ENCODE measurements at regions not wholly inside any gene's neighbourhood (a gene's known extent, or its start where the extent isn't known, plus 50 kb on each side); places are given as distances from the start of the nearest gene placed in this dataset.

DNA sequence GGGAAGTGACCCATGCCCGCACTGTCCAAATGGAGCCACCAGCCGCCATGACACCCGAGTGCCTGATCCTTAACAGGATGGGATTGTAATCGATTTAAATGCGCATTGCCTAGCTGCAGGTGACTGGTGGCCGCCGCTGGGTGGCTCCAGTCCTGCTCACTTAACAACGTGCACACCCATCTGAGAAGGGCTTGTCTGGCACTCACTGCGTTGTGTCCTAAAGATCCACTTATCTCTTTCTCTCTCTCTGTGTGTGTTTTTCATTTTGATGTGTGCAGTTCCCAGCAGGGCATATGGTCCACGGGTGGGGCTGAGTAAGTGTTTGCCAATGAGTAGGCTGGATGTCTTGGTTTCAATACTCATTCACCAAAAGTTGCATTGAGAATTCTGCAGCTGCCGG, 80.6 kb downstream of the IRF8 start:
- TF ChIP-seq, protein P1, sequence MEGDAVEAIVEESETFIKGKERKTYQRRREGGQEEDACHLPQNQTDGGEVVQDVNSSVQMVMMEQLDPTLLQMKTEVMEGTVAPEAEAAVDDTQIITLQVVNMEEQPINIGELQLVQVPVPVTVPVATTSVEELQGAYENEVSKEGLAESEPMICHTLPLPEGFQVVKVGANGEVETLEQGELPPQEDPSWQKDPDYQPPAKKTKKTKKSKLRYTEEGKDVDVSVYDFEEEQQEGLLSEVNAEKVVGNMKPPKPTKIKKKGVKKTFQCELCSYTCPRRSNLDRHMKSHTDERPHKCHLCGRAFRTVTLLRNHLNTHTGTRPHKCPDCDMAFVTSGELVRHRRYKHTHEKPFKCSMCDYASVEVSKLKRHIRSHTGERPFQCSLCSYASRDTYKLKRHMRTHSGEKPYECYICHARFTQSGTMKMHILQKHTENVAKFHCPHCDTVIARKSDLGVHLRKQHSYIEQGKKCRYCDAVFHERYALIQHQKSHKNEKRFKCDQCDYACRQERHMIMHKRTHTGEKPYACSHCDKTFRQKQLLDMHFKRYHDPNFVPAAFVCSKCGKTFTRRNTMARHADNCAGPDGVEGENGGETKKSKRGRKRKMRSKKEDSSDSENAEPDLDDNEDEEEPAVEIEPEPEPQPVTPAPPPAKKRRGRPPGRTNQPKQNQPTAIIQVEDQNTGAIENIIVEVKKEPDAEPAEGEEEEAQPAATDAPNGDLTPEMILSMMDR (IDR thresholded peaks at IDR 0.05) = no peak
- Histone ChIP-seq H3K4me1 (ENCODE audit: control insufficient read depth in 1 of 2, insufficient read depth in 1 of 2, low read depth in 1 of 2, low read length in 1 of 2) (peaks cover 25 to 29% of the 10 kb centered on the region in 2 experiments), H3K27me3 (peaks cover 100% of the 10 kb centered on the region), H3K9me3 (no peaks in the 10 kb centered on the region), H3K4me3 (ENCODE audit: low read depth in 1 of 2, low read length in 1 of 2) (no peak overlapping the region), H3K36me3 (no peaks in the 10 kb centered on the region), H3K27ac (no peak overlapping the region)

DNA sequence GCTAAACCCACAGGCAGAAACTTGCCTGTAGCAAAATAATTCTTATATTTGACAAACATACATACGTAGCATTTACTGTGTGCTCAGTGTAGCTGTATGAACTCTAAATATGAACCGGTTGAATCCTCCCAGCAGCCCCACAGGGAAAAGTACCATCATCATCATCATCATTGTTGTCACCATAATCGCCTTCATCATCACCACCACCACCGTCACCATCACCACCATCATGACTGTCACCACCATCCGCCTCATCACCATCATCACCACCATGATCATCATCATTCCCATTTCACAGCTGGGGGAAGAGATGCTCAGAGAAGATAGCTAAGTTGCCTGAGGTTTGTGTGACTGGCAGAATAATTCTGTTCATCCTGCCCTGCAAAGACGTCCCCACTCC, 81.7 kb downstream of the IRF8 start:
- peaks cover 31 to 36% of the 10 kb centered on the region in 2 experiments for H3K4me1 ChIP-seq (ENCODE audit: control insufficient read depth in 1 of 2, insufficient read depth in 1 of 2, low read depth in 1 of 2, low read length in 1 of 2)
- peaks cover 100% of the 10 kb centered on the region for H3K27me3 ChIP-seq

DNA sequence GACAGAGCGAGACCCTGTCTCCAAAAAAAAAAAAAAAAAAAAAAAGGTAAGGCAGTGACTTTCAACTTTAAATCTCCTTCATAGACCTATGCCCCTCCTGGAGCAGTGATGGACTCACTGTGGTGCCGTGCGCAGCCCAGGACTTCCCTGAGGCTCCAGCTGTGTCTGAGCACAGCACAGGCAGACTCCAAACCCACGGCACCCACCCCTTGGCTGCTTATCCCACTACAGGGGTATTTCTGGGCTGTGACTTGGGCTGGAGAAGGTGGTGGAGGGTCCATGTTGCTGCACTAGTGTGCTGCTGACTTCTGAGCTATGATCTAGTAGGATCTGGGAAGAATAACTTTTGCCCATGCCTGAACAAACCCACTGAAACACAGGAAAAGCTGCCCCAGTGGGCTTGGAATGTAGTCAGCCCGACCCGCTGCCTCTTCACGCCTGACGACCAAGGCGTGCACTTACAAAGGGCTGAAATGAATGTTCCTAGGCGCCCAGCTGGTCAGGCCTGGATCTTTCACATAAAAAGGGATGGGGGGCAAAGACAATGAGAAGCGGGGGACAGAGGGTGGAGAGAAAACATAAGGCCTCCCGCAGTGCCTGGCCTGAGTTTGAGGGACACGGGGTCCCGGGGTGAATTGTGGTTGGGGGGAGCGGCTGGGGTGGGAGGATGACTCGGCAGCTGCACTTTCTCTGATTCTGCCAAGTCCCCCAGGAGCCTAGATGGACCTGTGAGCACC, 83.0 kb downstream of the IRF8 start:
- TF ChIP-seq, protein P1 (IDR thresholded peaks at IDR 0.05) = no peak
- Histone ChIP-seq H3K27me3 (peaks cover 100% of the 10 kb centered on the region), H3K27ac (no peak overlapping the region), H3K36me3 (no peaks in the 10 kb centered on the region), H3K4me3 (ENCODE audit: low read depth in 1 of 2, low read length in 1 of 2) (no peak overlapping the region), H3K9me3 (no peaks in the 10 kb centered on the region), H3K4me1 (ENCODE audit: control insufficient read depth in 1 of 2, insufficient read depth in 1 of 2, low read depth in 1 of 2, low read length in 1 of 2) (peaks cover 31 to 36% of the 10 kb centered on the region in 2 experiments)

More for the DNA sequence above, 81.7 kb downstream of the IRF8 start:
- Histone ChIP-seq H3K4me3 (ENCODE audit: low read depth in 1 of 2, low read length in 1 of 2) (no peak overlapping the region), H3K27ac (no peak overlapping the region), H3K36me3 (no peaks in the 10 kb centered on the region), H3K9me3 (no peaks in the 10 kb centered on the region)
- TF ChIP-seq, protein P1 (IDR thresholded peaks at IDR 0.05) = no peak

- no peak overlapping the region for H3K27ac ChIP-seq
These were observed 83.6 kb downstream of the IRF8 start for GRCh38 chr16:85982563-85982939.

GRCh38 chr16:85983064-85983463, 84.1 kb downstream of the IRF8 start:
- H3K27ac ChIP-seq = no peak overlapping the region
- peaks cover 98% of the 10 kb centered on the region for H3K27me3 ChIP-seq
- H3K9me3 ChIP-seq = no peaks in the 10 kb centered on the region
- H3K4me3 ChIP-seq (ENCODE audit: low read depth in 1 of 2, low read length in 1 of 2) = no peak overlapping the region
- TF ChIP-seq, protein P1 (IDR thresholded peaks at IDR 0.05) = no peak
- no peaks in the 10 kb centered on the region for H3K36me3 ChIP-seq
- peaks cover 31 to 36% of the 10 kb centered on the region in 2 experiments for H3K4me1 ChIP-seq (ENCODE audit: control insufficient read depth in 1 of 2, insufficient read depth in 1 of 2, low read depth in 1 of 2, low read length in 1 of 2)

More at GRCh38 chr16:85982563-85982939, 83.6 kb downstream of the IRF8 start:
- Histone ChIP-seq H3K27me3 (peaks cover 98% of the 10 kb centered on the region), H3K9me3 (no peaks in the 10 kb centered on the region), H3K4me3 (ENCODE audit: low read depth in 1 of 2, low read length in 1 of 2) (no peak overlapping the region), H3K4me1 (ENCODE audit: control insufficient read depth in 1 of 2, insufficient read depth in 1 of 2, low read depth in 1 of 2, low read length in 1 of 2) (peaks cover 31 to 36% of the 10 kb centered on the region in 2 experiments), H3K36me3 (no peaks in the 10 kb centered on the region)
- TF ChIP-seq, protein P1 (IDR thresholded peaks at IDR 0.05) = no peak

Data from neutrophil (primary cell).